Vagina (tissue), 2 donors: ENCODE measurements at regions not wholly inside any gene's neighbourhood (a gene's known extent, or its start where the extent isn't known, plus 50 kb on each side); places are given as distances from the start of the nearest gene placed in this dataset.

ENCODE experiments used
- DNase-seq, 2 donors: peaks; one replicate each; pipeline ENCODE4 v3.0.0-alpha.2; 2017; ENCODE audit errors: extremely low spot score in 2 of 2
- H3K27ac ChIP-seq: fragments of 200-600 bp; sonication (generic); one replicate; pipeline ENCODE4 v1.5.1; 2019
- H3K27me3 ChIP-seq: fragments of 200-600 bp; sonication (generic); one replicate; pipeline ENCODE4 v1.5.1; 2019
- H3K36me3 ChIP-seq, 2 donors: fragments of 200-600 bp; sonication (generic); one replicate each; pipeline ENCODE4 v1.5.1; 2017 to 2019
- H3K4me1 ChIP-seq: fragments of 200-600 bp; sonication (generic); one replicate; pipeline ENCODE4 v1.5.1; 2019
- H3K4me3 ChIP-seq, 2 donors: fragments of 200-600 bp; sonication (generic); 1 replicate in 1 of 2; 2 replicates in 1 of 2; pipeline ENCODE4 v1.5.1; 2016 to 2019
- H3K9me3 ChIP-seq: fragments of 200-600 bp; sonication (generic); one replicate; pipeline ENCODE4 v1.5.1; 2019
- POLR2A ChIP-seq, 2 donors: fragments of 450-650 bp; IDR thresholded peaks; one replicate each; pipeline ENCODE4 v1.6.1; 2017; ENCODE audit warnings: antibody characterized with exemption in 2 of 2, mild to moderate bottlenecking in 2 of 2, moderate library complexity in 2 of 2
- POLR2AphosphoS5 ChIP-seq, 2 donors: sonication (generic); formaldehyde crosslinking; IDR thresholded peaks; one replicate each; pipeline ENCODE4 v1.9.0; 2017; ENCODE audit warnings: antibody characterized with exemption in 2 of 2, mild to moderate bottlenecking in 2 of 2, low read depth in 1 of 2; ENCODE audit not compliant: insufficient read depth in 1 of 2
- intact Hi-C: fragments of 100-400 bp; cut with DNase I; formaldehyde crosslinking; loops from one replicate; pipeline ENCODE4 v1.15.1; 2023
- TF ChIP-seq, protein P1 (sequence below), 3 experiments: fragments of 450-650 bp in 2 of 3; fragments of 200-600 bp in 1 of 3; sonication (generic) in 1 of 3; IDR thresholded peaks; one replicate each; pipeline ENCODE4 v1.5.1; 2017 to 2019; ENCODE audit warnings: antibody characterized with exemption in 3 of 3, mild to moderate bottlenecking in 2 of 3, moderate library complexity in 2 of 3

DNA sequence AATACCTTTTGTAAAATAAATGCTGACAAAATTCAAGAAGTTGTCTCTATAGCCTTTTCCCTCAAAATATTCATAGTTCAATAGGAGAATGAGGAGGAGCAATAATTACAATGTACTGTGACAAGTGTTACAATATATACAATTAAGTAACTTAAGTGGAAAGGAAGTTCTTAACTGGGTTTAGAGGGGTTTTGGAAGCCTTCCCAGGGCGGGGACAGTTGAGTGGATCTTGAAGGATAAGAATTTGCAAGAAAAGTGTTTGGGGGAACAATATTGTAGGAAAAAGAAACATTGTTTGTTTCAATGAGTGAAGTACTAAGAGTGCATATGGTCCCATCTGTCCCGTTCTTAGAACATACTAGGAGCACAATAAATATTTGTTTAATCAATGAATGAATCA lies 165.2 kb upstream of the PLSCR5 start:
- H3K27me3 ChIP-seq = no peaks in the 10 kb centered on the region
- no peak for DNase-seq
- intact Hi-C loops = no loop called here
- H3K4me3 ChIP-seq = no peak overlapping the region
- TF ChIP-seq POLR2AphosphoS5 (IDR thresholded peaks at IDR 0.05; ENCODE audit: insufficient read depth in 1 of 2, low read depth in 1 of 2) (no peak), POLR2A (IDR thresholded peaks at IDR 0.05) (no peak)
- TF ChIP-seq, protein P1, sequence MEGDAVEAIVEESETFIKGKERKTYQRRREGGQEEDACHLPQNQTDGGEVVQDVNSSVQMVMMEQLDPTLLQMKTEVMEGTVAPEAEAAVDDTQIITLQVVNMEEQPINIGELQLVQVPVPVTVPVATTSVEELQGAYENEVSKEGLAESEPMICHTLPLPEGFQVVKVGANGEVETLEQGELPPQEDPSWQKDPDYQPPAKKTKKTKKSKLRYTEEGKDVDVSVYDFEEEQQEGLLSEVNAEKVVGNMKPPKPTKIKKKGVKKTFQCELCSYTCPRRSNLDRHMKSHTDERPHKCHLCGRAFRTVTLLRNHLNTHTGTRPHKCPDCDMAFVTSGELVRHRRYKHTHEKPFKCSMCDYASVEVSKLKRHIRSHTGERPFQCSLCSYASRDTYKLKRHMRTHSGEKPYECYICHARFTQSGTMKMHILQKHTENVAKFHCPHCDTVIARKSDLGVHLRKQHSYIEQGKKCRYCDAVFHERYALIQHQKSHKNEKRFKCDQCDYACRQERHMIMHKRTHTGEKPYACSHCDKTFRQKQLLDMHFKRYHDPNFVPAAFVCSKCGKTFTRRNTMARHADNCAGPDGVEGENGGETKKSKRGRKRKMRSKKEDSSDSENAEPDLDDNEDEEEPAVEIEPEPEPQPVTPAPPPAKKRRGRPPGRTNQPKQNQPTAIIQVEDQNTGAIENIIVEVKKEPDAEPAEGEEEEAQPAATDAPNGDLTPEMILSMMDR (IDR thresholded peaks at IDR 0.05) = no peak
- H3K9me3 ChIP-seq = no peaks in the 10 kb centered on the region
- H3K4me1 ChIP-seq = no peaks in the 10 kb centered on the region
- no peaks in the 10 kb centered on the region for H3K36me3 ChIP-seq
- H3K27ac ChIP-seq = no peak overlapping the region

DNA sequence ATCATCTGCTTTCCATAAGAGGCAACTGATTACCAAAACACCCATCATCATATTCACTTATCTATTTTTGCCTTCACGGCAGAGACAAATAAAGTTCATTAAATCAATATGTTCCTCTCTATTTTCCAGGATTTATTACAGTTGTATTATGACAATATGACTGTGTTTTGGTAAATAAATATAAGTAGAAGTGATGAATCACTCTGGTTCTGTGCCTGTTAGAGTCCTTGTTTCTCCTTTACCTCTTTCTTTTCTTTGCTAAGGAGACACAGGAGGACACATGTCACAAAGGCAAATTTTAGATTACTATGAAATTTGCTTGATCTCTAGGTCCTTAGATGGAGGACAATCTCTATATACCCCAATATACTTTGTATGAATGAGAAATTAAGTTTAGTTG lies 152.6 kb upstream of the PLSCR5 start:
- Histone ChIP-seq H3K36me3 (no peaks in the 10 kb centered on the region), H3K9me3 (no peaks in the 10 kb centered on the region), H3K27ac (no peak overlapping the region), H3K4me1 (no peaks in the 10 kb centered on the region), H3K27me3 (no peaks in the 10 kb centered on the region), H3K4me3 (no peak overlapping the region)
- intact Hi-C loops = no loop called here
- DNase-seq = no peak
- TF ChIP-seq POLR2A (IDR thresholded peaks at IDR 0.05) (no peak), POLR2AphosphoS5 (IDR thresholded peaks at IDR 0.05; ENCODE audit: insufficient read depth in 1 of 2, low read depth in 1 of 2) (no peak)
- TF ChIP-seq, protein P1 (IDR thresholded peaks at IDR 0.05) = no peak

DNA sequence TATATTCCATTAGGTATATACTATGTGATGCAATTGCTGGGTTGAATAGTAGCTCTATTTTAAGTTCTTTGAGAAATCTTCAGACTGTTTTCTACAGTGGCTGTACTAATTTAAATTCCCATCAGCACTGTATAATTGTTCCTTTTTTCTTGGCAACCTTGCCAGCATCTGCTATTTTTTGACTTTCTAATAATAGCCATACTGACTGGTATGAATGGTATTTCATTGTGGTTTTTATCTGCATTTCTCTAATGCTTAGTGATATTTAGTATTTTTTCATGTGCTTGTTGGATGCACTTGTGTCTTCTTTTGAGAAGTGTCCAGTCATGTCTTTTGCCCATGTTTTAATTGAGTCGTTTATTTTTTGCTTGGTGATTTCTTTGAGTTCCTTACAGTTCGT lies 145.1 kb upstream of the PLSCR5 start:
- TF ChIP-seq POLR2AphosphoS5 (IDR thresholded peaks at IDR 0.05; ENCODE audit: insufficient read depth in 1 of 2, low read depth in 1 of 2) (no peak), POLR2A (IDR thresholded peaks at IDR 0.05) (no peak)
- TF ChIP-seq, protein P1 (IDR thresholded peaks at IDR 0.05) = no peak
- no peak overlapping the region for H3K4me3 ChIP-seq
- H3K27me3 ChIP-seq = no peaks in the 10 kb centered on the region
- H3K27ac ChIP-seq = no peak overlapping the region
- no peaks in the 10 kb centered on the region for H3K9me3 ChIP-seq
- no peak for DNase-seq
- no peaks in the 10 kb centered on the region for H3K4me1 ChIP-seq
- no peaks in the 10 kb centered on the region for H3K36me3 ChIP-seq
- intact Hi-C loops = no loop called here

DNA sequence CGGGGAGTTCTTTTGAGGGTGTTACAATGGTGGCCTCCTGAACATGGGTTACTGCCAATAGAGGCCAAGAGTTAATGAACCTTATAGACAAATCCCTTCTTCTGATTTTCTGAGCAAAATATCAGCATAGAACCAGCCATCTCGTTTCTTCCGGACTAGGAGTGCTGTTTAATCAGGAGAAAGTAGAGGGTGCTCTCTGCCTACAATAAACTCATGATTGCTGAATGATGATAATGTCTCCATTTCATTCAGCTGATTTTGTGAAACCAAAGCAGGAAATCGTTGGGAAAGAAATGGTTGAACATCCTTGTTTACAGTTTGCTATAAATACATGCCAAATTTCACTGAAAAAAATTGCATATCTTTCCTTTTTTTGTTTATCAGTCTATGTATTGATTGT lies 142.8 kb upstream of the PLSCR5 start:
- Histone ChIP-seq H3K4me1 (no peaks in the 10 kb centered on the region), H3K4me3 (no peak overlapping the region), H3K27me3 (no peaks in the 10 kb centered on the region), H3K27ac (no peak overlapping the region), H3K9me3 (no peaks in the 10 kb centered on the region), H3K36me3 (no peaks in the 10 kb centered on the region)
- intact Hi-C loops = no loop called here
- DNase-seq = no peak
- TF ChIP-seq POLR2AphosphoS5 (IDR thresholded peaks at IDR 0.05; ENCODE audit: insufficient read depth in 1 of 2, low read depth in 1 of 2) = no peak
- TF ChIP-seq, protein P1 (IDR thresholded peaks at IDR 0.05) = no peak
- TF ChIP-seq POLR2A (IDR thresholded peaks at IDR 0.05) = no peak

DNA sequence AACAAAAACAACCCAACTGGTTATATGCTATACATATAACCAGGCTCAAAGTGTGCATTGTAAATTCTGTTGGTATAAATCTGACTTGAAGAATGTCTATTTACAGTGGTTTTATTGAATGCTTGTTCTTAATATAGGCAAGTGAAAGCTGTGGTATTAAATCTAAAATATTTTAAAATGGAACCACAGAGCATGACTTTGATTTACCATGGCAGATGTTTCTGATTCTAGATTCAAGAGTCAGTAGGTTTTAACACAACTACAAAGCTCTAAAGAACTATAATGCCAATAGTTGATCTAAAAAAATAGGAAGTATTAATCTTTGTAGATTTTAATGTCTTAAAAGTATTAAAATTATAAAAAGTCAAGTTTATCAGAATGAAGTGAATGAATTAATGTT lies 141.9 kb upstream of the PLSCR5 start:
- no peak overlapping the region for H3K27ac ChIP-seq
- H3K4me1 ChIP-seq = no peaks in the 10 kb centered on the region
- intact Hi-C loops = no loop called here
- TF ChIP-seq POLR2AphosphoS5 (IDR thresholded peaks at IDR 0.05; ENCODE audit: insufficient read depth in 1 of 2, low read depth in 1 of 2) (no peak), POLR2A (IDR thresholded peaks at IDR 0.05) (no peak)
- TF ChIP-seq, protein P1 (IDR thresholded peaks at IDR 0.05) = no peak
- H3K4me3 ChIP-seq = no peak overlapping the region
- no peak for DNase-seq
- H3K9me3 ChIP-seq = no peaks in the 10 kb centered on the region
- H3K27me3 ChIP-seq = no peaks in the 10 kb centered on the region
- H3K36me3 ChIP-seq = no peaks in the 10 kb centered on the region
